Smooth muscle cell (in vitro differentiated cells): ENCODE measurements at regions not wholly inside any gene's neighbourhood (a gene's known extent, or its start where the extent isn't known, plus 50 kb on each side); places are given as distances from the start of the nearest gene placed in this dataset.

ENCODE experiments used
- DNase-seq: peaks from one replicate; lab custom pipeline; 2025; ENCODE audit not compliant: unreplicated experiment; lab: John Stamatoyannopoulos, UW
- H2AFZ ChIP-seq: fragments of 200-600 bp; sonication (generic); 2 replicates; pipeline ENCODE4 v1.6.0; 2016; ENCODE audit warnings: antibody characterized with exemption, low read depth, mild to moderate bottlenecking
- H3F3A ChIP-seq: fragments of 200-600 bp; sonication (generic); 2 replicates; pipeline ENCODE4 v1.6.0; 2017; ENCODE audit warnings: antibody characterized with exemption, low read depth
- H3K27ac ChIP-seq: fragments of 200-600 bp; sonication (generic); 2 replicates; pipeline ENCODE4 v1.5.1; 2016; ENCODE audit warnings: low read depth, mild to moderate bottlenecking
- H3K27me3 ChIP-seq: fragments of 200-600 bp; sonication (generic); 2 replicates; pipeline ENCODE4 v1.6.1; 2016; ENCODE audit warnings: low read depth, mild to moderate bottlenecking
- H3K36me3 ChIP-seq: fragments of 200-600 bp; sonication (generic); 2 replicates; pipeline ENCODE4 v1.5.1; 2016; ENCODE audit warnings: low read depth
- H3K4me1 ChIP-seq: fragments of 200-600 bp; sonication (generic); 2 replicates; pipeline ENCODE4 v1.5.1; 2016; ENCODE audit warnings: low read depth
- H3K4me2 ChIP-seq: fragments of 200-600 bp; sonication (generic); 2 replicates; pipeline ENCODE4 v1.6.0; 2016; ENCODE audit warnings: mild to moderate bottlenecking
- H3K4me3 ChIP-seq: fragments of 200-600 bp; sonication (generic); 2 replicates; pipeline ENCODE4 v1.5.1; 2016; ENCODE audit warnings: mild to moderate bottlenecking
- H3K79me2 ChIP-seq: fragments of 200-600 bp; sonication (generic); 2 replicates; pipeline ENCODE4 v1.6.0; 2016; ENCODE audit warnings: low read depth, mild to moderate bottlenecking
- H3K9ac ChIP-seq: fragments of 200-600 bp; sonication (generic); 2 replicates; pipeline ENCODE4 v1.6.0; 2016; ENCODE audit warnings: low read depth
- H3K9me3 ChIP-seq: fragments of 200-600 bp; sonication (generic); replicated peaks from 2 replicates; pipeline ENCODE4 v1.5.1; 2016; ENCODE audit warnings: low read depth
- H4K20me1 ChIP-seq: fragments of 200-600 bp; sonication (generic); 2 replicates; pipeline ENCODE4 v1.6.0; 2016; ENCODE audit warnings: low read depth
- WGBS: methylation state at CpG from one replicate; pipeline ENCODE4 v1.1.7; 2016; ENCODE audit warnings: low lambda C conversion rate; 5-methylcytosine and 5-hydroxymethylcytosine counted together
- TF ChIP-seq, protein P1 (sequence below): fragments of 200-600 bp; sonication (generic); IDR thresholded peaks from 2 replicates; pipeline ENCODE4 v1.5.1; 2017; ENCODE audit warnings: borderline replicate concordance, mild to moderate bottlenecking, antibody characterized with exemption; ENCODE audit not compliant: insufficient read depth, poor library complexity, severe bottlenecking

DNA sequence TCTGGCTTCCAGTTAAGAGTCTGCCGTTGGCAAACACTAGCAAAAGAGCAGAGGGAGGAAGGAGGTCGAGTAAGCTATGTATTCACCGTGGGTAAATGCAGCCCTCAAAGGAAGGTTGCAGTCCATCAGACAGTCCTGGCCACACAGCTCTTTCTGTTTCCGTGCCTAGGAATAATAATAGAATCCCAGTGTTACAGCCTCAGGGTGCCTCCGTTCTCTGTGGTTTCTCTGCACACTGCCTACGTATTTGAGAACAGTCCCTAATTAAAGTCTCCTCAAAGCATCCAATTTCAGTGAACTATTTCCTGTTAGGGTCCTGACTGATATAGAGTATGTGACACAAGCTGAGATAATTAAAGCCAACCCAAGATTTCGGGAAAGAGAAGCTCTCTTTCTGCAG lies 176.7 kb downstream of the GPAM start:
- H3K4me3 ChIP-seq = no peak overlapping the region
- H3K79me2 ChIP-seq = no peaks in the 10 kb centered on the region
- TF ChIP-seq, protein P1, sequence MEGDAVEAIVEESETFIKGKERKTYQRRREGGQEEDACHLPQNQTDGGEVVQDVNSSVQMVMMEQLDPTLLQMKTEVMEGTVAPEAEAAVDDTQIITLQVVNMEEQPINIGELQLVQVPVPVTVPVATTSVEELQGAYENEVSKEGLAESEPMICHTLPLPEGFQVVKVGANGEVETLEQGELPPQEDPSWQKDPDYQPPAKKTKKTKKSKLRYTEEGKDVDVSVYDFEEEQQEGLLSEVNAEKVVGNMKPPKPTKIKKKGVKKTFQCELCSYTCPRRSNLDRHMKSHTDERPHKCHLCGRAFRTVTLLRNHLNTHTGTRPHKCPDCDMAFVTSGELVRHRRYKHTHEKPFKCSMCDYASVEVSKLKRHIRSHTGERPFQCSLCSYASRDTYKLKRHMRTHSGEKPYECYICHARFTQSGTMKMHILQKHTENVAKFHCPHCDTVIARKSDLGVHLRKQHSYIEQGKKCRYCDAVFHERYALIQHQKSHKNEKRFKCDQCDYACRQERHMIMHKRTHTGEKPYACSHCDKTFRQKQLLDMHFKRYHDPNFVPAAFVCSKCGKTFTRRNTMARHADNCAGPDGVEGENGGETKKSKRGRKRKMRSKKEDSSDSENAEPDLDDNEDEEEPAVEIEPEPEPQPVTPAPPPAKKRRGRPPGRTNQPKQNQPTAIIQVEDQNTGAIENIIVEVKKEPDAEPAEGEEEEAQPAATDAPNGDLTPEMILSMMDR = no peak
- H3K4me1 ChIP-seq = no peaks in the 10 kb centered on the region
- no peaks in the 10 kb centered on the region for H3F3A ChIP-seq
- H3K9me3 ChIP-seq = no peaks in the 10 kb centered on the region
- H3K4me2 ChIP-seq = no peak overlapping the region
- no peak overlapping the region for H3K9ac ChIP-seq
- no peaks in the 10 kb centered on the region for H3K27me3 ChIP-seq
- no peak for DNase-seq
- H2AFZ ChIP-seq = no peak overlapping the region
- no peak overlapping the region for H3K27ac ChIP-seq
- H3K36me3 ChIP-seq = no peaks in the 10 kb centered on the region
- 85% methylated on average over 7 of the region's 7 CpGs for WGBS
- H4K20me1 ChIP-seq = no peaks in the 10 kb centered on the region

DNA sequence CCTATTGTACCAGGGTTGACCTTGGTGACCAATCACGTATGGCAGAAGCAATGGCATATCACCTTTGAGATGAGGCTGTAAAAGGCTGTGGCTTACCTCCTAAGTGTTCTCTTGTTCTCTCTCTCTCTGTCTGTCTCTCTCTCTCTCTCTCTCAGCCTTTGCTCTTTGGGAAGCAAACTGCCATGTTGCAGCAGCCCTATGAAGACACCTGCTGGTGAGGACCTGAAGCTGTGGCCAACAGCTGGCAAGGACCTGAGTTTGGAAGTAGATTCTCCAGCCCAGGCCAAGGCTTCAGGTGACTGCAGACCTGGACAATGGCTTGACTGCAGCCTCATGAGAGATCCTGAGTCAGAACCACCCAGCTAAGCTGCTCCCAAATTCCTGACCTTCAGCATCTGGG lies 161.4 kb downstream of the GPAM start:
- WGBS = 77% methylated on average over 1 of the region's 1 CpG
- H3K27ac ChIP-seq = no peak overlapping the region

DNA sequence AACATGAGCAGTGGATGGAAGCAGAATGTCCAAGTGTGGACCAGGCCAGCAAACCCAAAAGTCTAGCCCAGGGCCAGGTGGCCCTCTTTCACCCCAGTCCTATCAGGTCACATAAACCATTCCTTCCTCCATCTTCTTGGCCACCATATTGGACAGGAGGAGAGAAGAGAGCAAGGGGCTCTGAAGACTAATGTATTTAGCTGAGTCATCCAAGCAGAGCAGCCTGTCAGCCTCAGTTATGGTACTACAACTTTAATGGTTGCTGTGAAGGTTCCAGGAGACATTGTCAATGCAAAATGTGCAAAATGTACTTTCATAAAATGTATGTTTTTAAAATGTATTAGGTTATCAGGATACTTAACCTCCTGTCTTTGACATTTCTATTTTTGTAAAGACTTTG lies 159.5 kb downstream of the GPAM start:
- no peaks in the 10 kb centered on the region for H3K27me3 ChIP-seq
- H3K79me2 ChIP-seq = no peaks in the 10 kb centered on the region
- TF ChIP-seq, protein P1 = no peak
- no peaks in the 10 kb centered on the region for H4K20me1 ChIP-seq
- no peak overlapping the region for H2AFZ ChIP-seq
- H3K36me3 ChIP-seq = no peaks in the 10 kb centered on the region
- no peak overlapping the region for H3K27ac ChIP-seq
- no peaks in the 10 kb centered on the region for H3K4me1 ChIP-seq
- H3F3A ChIP-seq = no peaks in the 10 kb centered on the region
- no peak overlapping the region for H3K4me3 ChIP-seq
- no peak overlapping the region for H3K4me2 ChIP-seq
- no peak overlapping the region for H3K9ac ChIP-seq
- DNase-seq = no peak
- H3K9me3 ChIP-seq = no peaks in the 10 kb centered on the region

More for the DNA sequence above, 161.4 kb downstream of the GPAM start:
- no peak overlapping the region for H3K4me3 ChIP-seq
- H3K9me3 ChIP-seq = no peaks in the 10 kb centered on the region
- H3K4me1 ChIP-seq = no peaks in the 10 kb centered on the region
- H3F3A ChIP-seq = no peaks in the 10 kb centered on the region
- H4K20me1 ChIP-seq = no peaks in the 10 kb centered on the region
- no peak overlapping the region for H3K9ac ChIP-seq
- H2AFZ ChIP-seq = no peak overlapping the region
- H3K79me2 ChIP-seq = no peaks in the 10 kb centered on the region
- no peak for DNase-seq
- no peak overlapping the region for H3K4me2 ChIP-seq
- TF ChIP-seq, protein P1 = no peak
- no peaks in the 10 kb centered on the region for H3K36me3 ChIP-seq
- no peaks in the 10 kb centered on the region for H3K27me3 ChIP-seq

DNA sequence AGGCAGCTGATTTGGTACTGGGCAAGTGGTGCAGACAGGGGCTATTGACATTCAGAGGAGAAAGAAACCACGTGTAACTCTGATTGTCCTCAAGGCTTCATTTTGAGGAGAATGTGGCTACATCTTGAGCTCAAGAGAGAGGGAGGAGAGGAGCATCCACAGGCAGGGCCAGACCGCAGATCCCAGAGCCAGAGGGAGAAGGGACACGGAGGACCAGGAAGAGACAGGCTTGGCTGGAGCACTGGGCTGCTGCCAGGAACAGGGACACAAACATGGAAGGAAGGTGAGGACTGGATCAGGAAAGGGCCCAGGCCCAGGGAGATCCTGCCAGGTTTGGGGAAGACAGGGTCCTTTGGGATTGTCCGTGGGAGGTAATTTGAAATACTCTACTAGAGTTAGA lies 158.3 kb downstream of the GPAM start:
- WGBS = 88% methylated on average over 4 of the region's 4 CpGs
- Histone ChIP-seq H3K4me1 (no peaks in the 10 kb centered on the region), H3F3A (no peaks in the 10 kb centered on the region), H3K4me2 (no peak overlapping the region), H3K4me3 (no peak overlapping the region), H3K27me3 (no peaks in the 10 kb centered on the region), H4K20me1 (no peaks in the 10 kb centered on the region), H3K79me2 (no peaks in the 10 kb centered on the region), H3K9ac (no peak overlapping the region), H2AFZ (no peak overlapping the region), H3K36me3 (no peaks in the 10 kb centered on the region), H3K27ac (no peak overlapping the region), H3K9me3 (no peaks in the 10 kb centered on the region)
- TF ChIP-seq, protein P1 = no peak
- DNase-seq = no peak
